ENCODE measurements at regions not wholly inside any gene's neighbourhood (a gene's known extent, or its start where the extent isn't known, plus 50 kb on each side); places are given as distances from the start of the nearest gene placed in this dataset.

DNA sequence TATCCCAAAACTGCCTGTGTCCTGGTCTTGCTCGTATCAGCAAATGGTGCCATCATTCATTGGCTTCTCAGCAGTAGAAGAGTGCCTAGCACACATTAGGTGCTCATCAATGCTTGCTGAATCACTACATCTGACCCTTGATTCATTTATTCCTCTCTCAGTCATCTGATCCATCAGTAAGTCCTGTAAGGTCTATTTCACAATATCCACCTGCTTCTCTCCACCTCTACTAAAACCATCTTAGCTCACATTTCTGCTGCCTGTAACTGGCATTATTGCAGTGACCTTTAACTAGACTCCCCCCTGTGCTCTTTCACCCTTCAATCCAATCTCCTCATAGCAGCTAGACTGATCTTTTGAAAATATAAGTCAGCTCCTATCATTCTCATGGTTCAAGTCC, 387.6 kb upstream of the SPRED2 start:
- DNase-seq = no peak

DNA sequence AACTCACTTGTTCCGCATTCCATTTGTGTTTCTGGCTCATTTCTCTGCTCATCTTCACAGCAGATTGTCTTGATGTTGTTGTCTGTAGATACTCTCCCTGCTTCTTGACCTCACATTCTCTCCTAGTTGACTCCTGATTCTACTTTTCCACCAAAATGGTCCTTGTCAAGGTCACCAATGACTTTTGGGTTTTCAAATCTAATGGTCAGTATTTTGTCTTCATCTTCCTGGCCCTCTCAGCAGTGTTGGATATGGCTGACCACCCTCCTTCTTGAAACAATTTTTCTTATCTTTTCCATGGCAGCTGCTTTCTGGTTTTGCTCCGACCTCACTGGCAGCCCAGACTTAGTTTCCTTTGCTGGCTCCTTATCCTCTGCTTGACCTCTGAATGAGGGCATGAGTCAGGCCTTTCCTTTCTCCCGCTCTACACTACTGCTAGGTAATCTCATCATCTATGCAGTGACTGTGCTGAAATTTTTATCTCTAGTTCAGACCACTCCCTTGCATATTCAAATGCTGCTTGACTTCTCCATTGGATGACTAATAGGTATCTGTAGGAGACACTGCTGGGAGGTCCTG, 386.6 kb upstream of the SPRED2 start:
- DNase-seq = no peak

GRCh38 chr2:65813631-65814173, 381.3 kb upstream of the SPRED2 start:
- no peak for DNase-seq

DNA sequence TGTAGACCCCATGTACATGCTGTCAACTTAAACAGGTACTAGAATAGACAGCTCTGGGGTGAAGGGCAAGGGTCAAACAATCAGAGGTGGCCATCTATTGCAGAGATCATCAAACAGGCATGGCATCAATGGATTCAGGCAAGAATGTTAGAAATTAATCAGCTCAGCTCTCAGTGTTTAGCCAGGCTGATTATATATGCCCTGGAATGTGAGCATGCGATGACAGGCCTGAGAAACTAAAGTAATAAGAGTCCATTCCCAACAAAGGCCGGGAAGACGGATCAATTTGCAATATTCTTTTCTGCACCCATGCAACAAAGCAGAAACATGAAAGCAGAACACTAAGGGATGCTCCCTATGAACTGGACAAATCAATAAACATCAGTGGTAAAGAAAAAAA, 380.5 kb upstream of the SPRED2 start:
- DNase-seq = no peak

GRCh38 chr2:65807942-65808341, 375.5 kb upstream of the SPRED2 start:
- no peak for DNase-seq

DNA sequence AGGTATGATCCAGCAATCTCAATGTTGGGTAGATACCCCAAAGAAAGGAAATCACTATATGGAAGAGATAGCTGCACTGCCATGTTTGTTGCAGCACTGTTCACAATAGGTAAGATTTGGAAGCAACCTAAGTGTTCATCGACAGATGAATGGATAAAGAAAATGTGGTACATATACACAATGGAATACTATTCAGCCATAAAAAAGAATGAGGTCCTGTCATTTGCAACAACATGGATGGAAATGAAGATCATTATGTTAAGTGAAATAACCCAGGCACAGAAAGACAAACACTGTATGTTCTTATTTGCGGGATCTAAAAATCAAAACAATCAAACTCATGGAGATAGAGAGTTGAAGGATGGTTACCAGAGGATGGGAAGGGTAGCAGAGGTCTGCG, 372.4 kb upstream of the SPRED2 start:
- no peak for DNase-seq

- DNase-seq = no peak
Observed at GRCh38 chr2:65802298-65802942, 370.0 kb upstream of the SPRED2 start.

GRCh38 chr2:65800998-65801397, 368.6 kb upstream of the SPRED2 start:
- no peak for DNase-seq

DNA sequence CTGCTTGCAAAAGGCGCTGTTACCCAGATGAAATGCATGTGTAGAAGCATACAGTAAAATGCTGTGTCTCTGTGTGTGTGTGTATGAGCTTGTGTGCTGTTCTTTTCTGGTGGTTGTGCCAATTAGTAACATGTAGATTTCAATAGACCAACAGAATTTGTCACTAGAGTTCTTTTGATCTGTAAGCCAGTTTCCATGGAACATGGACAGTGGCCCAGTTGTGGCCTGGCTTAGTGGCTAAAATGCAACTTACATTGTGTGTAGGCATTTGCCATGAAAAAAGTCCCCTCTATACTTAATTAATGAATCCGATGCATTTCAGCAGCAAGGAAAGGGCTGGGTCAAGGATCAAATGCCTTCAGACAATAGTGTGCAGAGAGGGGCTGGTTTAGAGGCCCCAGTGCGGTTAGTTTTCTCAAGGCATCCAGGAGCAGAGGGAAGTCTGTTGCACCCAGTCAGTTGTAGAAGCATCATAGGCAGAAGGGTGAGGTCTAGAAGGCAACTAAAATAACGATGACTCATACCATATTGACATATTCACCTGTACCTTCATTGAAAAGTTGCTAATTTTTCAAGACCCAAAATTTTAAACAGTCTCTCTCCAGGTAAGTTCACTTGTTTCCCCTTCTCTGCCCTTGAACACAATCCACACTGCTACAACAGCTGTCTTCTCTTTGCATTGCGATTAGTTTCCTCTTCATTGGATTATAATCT, 366.9 kb upstream of the SPRED2 start:
- DNase-seq = no peak

DNA sequence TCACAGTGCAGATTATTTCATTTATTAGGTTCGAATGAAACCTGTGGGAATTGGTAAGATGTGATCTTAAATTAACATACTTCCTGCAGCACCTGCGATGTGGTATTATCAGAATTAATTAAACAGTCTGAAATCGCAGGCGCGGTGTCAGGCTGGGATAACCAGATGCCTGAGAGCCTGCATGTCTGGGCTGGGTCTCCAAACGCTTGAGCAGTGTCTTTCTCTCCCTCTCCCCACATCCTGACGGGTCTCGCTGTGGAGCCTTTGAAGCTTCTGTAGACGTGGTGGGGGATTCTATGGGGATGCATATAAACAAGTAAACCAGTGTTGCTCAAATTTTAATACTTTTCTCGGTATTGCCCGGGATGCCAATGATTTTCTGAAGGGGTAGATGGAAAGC, 366.2 kb upstream of the SPRED2 start:
- DNase-seq = no peak

GRCh38 chr2:65794994-65795393, 362.6 kb upstream of the SPRED2 start:
- DNase-seq = no peak

GRCh38 chr2:65791404-65791975, 359.1 kb upstream of the SPRED2 start:
- no peak for DNase-seq

- DNase-seq = no peak
Observed at GRCh38 chr2:65790676-65790935, 358.2 kb upstream of the SPRED2 start.

DNA sequence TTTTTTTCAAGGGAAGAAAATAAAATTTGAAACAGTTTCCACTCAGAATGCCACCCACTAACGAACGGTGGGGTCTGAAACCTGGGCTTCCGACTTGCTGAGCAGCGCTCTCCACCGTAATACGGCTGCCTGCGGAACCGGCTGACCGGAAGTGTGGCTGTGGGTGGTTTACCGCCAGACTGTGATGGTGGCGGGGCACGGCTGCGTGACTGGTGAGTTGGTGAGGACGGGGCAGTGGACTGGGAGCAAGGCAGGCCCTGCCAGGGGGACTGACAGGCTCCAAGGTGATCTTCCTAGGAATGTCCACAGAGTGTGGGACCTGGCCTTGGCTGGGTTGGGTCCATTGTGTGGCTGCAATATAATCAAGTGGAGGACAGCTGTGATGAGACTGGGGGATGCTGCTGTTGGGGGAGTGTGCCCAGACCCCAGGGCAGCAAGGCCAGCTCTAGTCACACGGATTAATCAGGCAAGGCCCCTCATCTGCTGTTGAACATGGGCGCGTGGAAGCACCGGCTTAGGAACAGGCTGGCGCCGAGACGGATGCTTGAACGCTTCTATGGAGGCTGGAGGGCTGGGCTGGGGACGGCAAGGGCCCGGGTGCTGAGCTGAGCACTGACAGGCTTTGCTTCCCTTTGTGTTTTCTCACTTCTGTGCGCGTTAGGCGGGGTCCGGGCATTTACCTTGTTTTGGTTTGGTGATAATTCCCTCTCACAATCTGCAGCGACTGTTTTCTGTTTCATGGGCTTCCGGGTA, 357.7 kb upstream of the SPRED2 start:
- DNase-seq = no peak

GRCh38 chr2:65788556-65788955, 356.2 kb upstream of the SPRED2 start:
- DNase-seq = no peak

DNA sequence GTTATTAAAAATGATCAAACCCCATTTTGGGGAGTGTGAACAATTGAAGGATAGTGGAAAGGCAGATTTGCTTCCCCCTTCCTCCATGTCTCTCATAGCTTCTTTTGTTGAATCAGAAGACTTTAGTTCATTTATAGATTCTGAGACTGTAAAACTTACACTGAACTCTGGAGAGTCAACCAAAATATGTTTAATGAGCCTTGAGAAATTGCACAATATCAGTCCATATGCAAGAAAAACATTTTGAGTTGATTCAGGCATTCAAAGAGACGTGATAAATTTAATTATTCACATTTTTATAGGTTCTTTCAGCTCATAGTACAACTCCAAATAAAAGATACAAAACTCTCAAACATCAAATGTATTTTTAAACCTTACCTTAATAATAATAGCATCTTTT, 354.4 kb upstream of the SPRED2 start:
- no peak for DNase-seq

DNA sequence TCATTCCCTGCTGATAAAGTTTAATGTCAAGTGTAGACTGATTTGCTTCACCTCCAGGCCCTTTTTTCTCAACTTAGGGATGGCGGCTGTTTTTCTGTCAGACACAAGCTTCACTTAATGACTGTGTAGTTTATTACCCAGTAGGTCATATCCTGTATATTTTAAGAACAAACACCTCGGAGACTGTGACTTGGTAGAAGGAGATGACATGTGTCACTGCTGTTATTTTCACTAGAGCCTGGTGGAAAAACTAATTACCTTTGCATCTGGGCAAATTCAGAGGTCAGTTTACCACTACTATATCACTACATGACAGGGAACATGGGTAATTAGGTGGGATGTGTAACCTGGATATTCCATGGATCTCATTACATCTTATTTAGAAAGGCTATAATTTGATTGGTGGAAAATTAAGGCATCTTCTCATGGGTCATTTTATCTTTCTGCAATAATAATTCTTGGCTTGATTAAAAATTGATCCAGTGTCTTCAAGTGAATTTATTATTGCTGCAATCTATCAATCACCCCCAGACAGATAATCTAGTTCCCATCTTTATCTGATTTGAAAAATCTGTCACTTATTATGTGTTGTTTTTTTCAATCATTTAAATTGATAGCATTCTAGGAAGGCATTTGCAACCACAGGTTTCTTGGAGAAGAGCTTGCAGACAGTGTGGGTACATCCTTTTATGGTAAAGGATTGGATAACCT, 353.8 kb upstream of the SPRED2 start:
- no peak for DNase-seq

- no peak for DNase-seq
Observed at GRCh38 chr2:65782996-65783650, 350.7 kb upstream of the SPRED2 start.

- no peak for DNase-seq
Observed at GRCh38 chr2:65782186-65782585, 349.8 kb upstream of the SPRED2 start.

GRCh38 chr2:65781756-65782155, 349.4 kb upstream of the SPRED2 start:
- DNase-seq = no peak

DNA sequence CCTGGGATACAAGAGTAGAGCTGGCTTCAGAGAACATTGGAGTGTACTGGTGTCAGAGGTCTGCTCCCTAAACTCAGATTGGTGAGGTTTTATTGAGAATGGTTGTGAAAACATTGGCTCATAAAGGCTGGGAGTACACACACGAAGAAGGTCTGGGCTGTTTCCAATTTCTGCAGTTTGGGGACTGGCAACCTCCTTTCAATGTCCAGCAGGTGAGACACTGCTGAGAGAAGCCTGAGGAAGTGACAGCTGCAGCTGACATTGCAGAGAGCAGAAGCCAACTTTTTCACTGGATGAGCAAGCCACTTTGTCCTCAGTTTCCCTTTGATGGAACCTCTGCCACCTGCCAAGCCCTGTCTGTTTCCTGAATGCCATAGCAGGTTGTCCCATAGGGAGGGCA, 346.6 kb upstream of the SPRED2 start:
- no peak for DNase-seq

- DNase-seq = no peak
Observed at GRCh38 chr2:65778137-65778536, 345.7 kb upstream of the SPRED2 start.
